ES-I3 (cell line): ENCODE measurements at regions not wholly inside any gene's neighbourhood (a gene's known extent, or its start where the extent isn't known, plus 50 kb on each side); places are given as distances from the start of the nearest gene placed in this dataset.
"Not testable (repeated sequence)": the region's sequence is repeated elsewhere in the genome, so short reads cannot be mapped to it uniquely, and the experiment has no call there.

Source experiments
- H3K36me3 ChIP-seq: 2 replicates; pipeline ENCODE4 v1.6.1; 2013; ENCODE audit warnings: mild to moderate bottlenecking, low read length, control low read depth, moderate library complexity; ENCODE audit not compliant: insufficient read depth
- H3K4me1 ChIP-seq: 2 replicates; pipeline ENCODE4 v1.6.1; 2013; ENCODE audit warnings: mild to moderate bottlenecking, control low read depth, low read length; ENCODE audit not compliant: insufficient read depth
- H3K9ac ChIP-seq: 2 replicates; pipeline ENCODE4 v1.6.1; 2013; ENCODE audit warnings: low read depth, mild to moderate bottlenecking, low read length, moderate library complexity
- H3K9me3 ChIP-seq: 2 replicates; pipeline ENCODE4 v1.6.1; 2013; ENCODE audit warnings: mild to moderate bottlenecking, low read length, moderate library complexity; ENCODE audit not compliant: control insufficient read depth, insufficient read depth

DNA sequence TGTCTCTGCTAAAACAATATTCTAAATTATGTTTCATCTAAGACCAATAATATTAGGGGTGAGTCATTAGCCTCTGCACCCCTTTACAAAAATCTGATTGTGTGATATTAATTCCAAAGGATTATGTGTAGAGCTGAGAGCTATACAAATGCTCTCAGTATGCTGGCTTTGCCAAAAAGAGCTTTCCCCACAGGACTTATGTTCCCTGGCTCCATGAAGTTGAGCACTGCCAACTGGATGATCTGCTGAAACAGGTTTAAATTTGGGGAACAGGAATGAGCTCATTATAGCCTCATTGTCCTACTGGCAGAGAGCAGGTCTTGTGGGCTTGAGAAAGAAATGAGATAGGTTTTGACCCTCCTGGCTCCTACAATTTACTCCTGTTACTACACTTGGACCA, 347.8 kb upstream of the LMCD1 start:
- Histone ChIP-seq H3K4me1 (no peaks in the 10 kb centered on the region), H3K9ac (no peak overlapping the region), H3K9me3 (no peaks in the 10 kb centered on the region), H3K36me3 (no peaks in the 10 kb centered on the region; the same call in 1 of the 2 replicates)

DNA sequence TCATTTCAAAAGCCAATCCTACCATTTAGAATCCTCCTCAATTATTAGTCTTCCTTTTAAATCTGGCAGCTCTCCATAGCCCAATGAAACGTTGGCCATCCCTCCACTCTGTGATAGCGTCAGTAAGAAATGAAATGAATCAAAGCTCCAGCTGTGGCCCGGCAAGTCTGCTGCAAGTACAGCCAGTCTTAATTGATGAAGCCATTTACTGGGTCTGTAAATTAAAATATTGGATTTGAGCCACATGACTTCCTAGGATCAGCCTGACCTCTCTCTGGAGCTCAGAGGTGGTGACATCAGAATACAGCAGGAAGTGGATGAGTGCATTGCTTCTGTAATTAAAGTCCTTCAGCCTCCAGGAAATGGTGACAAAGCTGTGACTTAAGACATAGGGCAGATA, 347.0 kb upstream of the LMCD1 start:
- H3K9me3 ChIP-seq: no peaks in the 10 kb centered on the region
- H3K9ac ChIP-seq: no peak overlapping the region
- H3K4me1 ChIP-seq: no peaks in the 10 kb centered on the region
- no peaks in the 10 kb centered on the region; the same call in 1 of the 2 replicates for H3K36me3 ChIP-seq

DNA sequence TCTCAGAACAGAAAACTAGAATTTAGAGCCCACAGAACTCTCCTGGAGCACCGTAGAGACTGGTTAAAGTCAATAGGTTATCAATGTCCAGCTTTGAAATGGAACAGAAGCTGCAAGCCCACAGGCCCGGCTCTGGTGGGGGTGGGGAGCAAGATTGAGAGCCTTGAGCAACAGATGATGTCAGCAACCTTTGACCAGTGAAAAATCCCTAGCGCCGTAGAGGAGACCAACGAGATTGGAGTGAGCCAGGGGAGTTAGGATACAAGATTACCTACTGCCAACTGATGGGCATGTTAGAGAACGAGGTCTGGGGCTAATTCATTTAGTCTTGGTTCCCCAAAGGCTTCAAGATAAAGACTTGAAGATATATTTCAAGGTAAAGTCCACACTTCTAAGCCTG, 345.5 kb upstream of the LMCD1 start:
- H3K9ac ChIP-seq: no peak overlapping the region
- H3K36me3 ChIP-seq: no peaks in the 10 kb centered on the region; the same call in 1 of the 2 replicates
- H3K9me3 ChIP-seq: no peaks in the 10 kb centered on the region
- H3K4me1 ChIP-seq: no peaks in the 10 kb centered on the region

DNA sequence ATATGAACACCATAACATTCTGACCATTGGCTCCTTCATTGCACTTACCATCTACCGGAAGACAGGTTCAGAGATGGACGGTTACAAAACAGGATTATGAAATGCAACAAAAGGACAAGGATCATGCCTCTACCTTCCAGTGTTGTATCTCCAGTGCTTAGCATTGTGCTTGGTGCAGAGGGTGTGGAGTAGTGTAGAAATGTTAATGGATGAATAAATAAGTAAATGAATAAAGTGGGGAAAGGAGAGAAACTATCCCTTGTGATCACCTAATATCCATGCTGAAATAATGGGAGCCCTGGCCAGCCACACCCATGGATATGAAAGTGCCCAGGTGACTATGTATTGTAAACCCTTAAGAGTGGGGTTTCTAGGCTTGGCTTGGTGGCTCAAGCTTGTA, 344.8 kb upstream of the LMCD1 start:
- Histone ChIP-seq H3K9ac (no peak overlapping the region), H3K36me3 (no peaks in the 10 kb centered on the region; the same call in 1 of the 2 replicates), H3K9me3 (no peaks in the 10 kb centered on the region), H3K4me1 (no peaks in the 10 kb centered on the region)

DNA sequence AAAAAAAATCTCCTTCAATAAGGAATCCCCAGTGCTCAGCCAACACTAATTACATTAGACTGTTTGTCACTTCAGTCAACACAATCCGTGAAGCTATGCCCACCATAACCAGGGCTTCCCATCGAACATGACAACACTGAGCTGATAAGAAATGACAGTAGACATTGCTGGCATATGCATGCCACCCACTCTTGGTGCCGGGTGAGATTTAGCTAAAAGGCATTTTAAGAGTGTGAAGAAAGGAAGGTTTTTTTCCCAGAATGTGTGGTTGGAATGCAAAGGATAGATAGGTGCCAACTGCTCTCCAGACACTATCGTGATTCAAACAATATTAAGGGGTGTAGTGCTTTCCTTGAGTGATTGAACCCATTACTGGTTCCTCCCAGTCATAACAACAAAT, 344.0 kb upstream of the LMCD1 start:
- no peaks in the 10 kb centered on the region for H3K9me3 ChIP-seq
- H3K9ac ChIP-seq: no peak overlapping the region
- H3K4me1 ChIP-seq: no peaks in the 10 kb centered on the region
- no peaks in the 10 kb centered on the region; the same call in 1 of the 2 replicates for H3K36me3 ChIP-seq

DNA sequence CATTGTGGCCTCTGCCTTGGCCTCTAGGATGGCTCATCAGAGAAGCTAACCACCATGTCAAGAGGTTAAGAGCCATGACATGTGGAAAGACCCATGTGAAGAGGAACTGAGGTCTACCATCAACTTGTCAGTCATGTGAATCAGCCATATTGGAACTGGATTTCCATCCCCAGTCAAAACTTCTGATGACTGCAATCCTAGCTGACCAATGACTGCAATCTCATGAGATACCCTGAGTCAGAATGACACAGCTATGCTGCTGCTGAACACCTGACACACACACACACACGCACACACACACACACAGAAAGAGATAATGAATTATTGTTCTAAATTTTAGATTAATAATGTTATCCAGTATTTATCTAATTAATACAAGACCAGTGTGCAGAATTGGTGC, 337.5 kb upstream of the LMCD1 start:
- H3K9ac ChIP-seq: no peak overlapping the region
- no peaks in the 10 kb centered on the region for H3K9me3 ChIP-seq
- H3K36me3 ChIP-seq: no peaks in the 10 kb centered on the region
- no peaks in the 10 kb centered on the region for H3K4me1 ChIP-seq

DNA sequence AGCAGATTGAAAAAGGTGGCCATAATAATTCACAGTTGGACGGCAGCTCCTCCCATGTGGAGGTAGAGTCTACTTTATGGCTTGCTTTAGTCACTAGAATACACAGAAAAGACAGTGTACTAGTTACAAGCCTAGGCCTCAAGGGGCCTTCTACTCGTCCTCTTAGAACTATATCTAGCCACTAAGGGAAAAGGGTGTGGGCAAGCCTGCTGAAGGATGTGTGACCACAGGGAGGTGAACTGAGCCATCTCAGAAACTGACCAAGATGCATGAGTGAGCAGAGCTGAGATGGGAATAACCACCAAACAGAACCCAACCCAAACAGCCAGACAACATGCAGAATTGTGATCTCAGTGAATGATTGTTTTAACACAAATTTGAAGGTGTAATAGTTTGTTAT, 335.6 kb upstream of the LMCD1 start:
- Histone ChIP-seq H3K9ac (no peak overlapping the region), H3K4me1 (no peaks in the 10 kb centered on the region), H3K36me3 (no peaks in the 10 kb centered on the region), H3K9me3 (no peaks in the 10 kb centered on the region)

DNA sequence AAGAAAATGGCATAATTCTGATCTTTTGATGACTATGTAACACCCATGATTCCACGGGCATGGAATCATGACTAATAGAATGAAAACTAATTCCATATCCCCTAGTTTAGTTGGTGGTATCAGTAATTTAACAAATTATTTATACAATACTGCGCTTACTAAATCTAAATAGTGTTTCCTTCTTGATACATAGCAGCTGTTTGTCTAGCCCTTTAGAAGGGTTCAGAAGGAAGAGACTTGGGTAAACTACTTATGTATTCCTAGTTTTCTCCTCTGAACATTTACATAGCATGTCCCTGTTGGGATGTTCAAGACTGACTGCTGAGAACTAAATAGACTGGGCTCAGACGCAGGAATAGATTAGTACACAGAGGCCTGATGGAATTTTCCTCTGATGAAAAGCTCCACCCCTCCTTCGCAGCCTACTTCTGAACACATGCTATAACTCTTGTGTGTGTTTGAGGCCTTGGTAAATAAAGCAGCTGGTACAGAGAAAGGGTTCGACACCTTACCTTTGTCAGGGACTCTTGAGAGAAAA, 330.6 kb upstream of the LMCD1 start:
- H3K36me3 ChIP-seq: no peaks in the 10 kb centered on the region
- peaks cover 2% of the 10 kb centered on the region; the same call in 1 of the 2 replicates for H3K4me1 ChIP-seq
- no peaks in the 10 kb centered on the region for H3K9me3 ChIP-seq
- no peak overlapping the region for H3K9ac ChIP-seq

DNA sequence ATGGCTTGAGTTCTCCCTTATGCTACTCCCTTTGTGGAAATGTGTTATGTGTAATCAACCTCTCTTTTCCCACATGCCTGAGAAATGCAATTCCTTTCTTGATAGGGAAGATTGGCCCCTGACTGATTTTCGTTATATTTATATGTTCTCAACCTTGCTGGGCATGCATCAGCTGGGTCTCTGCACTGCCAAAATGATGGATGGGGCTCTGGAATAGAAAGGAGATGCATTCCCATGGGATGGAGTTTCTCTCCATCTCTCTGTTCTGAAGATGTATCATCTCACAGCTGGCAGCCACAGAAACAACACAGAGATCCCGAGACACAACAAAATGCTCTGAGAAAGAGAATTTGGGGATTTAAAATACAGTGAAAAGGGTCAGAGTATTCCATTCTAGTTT, 327.7 kb upstream of the LMCD1 start:
- H3K9me3 ChIP-seq: no peaks in the 10 kb centered on the region
- H3K4me1 ChIP-seq: peaks cover 10% of the 10 kb centered on the region
- no peak overlapping the region for H3K9ac ChIP-seq
- H3K36me3 ChIP-seq: no peaks in the 10 kb centered on the region

DNA sequence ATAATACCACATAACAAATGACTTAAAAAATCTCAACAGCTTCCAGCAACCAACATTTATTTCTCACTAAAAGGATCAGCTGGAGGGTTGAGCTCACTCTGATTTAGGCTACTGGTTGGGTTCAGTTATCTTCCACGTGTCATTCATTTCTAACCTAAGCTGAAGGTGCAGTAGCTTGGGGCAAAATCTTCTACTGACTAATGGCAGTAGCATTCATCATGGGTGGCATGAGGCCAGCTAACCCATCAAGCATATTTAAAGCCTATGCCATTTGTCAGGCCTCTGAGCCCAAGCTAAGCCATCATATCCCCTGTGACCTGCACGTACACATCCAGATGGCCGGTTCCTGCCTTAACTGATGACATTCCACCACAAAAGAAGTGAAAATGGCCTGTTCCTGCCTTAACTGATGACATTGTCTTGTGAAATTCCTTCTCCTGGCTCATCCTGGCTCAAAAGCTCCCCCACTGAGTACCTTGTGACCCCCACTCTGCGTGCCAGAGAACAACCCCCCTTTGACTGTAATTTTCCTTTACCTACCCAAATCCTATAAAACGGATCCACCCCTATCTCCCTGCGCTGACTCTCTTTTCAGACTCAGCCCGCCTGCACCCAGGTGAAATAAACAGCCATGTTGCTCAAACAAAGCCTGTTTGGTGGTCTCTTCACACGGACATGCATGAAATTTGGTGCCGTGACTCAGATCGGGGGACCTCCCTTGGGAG, 324.7 kb upstream of the LMCD1 start:
- H3K4me1 ChIP-seq: peaks cover 10% of the 10 kb centered on the region
- peak overlapping the region; percentile 18 for H3K9ac ChIP-seq
- H3K9me3 ChIP-seq, H3K36me3 ChIP-seq: not testable (repeated sequence)

DNA sequence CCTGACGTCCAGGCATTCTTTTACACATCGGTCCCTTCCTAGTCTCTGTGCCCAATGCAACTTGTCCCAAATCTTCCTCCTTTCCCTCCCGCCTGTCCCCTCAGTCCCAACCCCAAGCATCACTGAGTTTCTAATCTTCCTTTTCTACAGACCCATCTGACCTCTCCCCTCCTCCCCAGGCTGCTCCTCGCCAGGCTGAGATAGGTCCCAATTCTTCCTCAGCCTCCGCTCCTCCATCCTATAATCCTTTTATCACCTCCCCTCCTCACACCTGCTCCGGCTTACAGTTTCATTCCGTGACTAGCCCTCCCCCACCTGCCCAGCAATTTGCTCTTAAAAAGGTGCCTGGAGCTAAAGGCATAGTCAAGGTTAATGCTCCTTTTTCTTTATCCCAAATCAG, 323.1 kb upstream of the LMCD1 start:
- not testable (repeated sequence) for H3K9me3 ChIP-seq, H3K9ac ChIP-seq, H3K36me3 ChIP-seq
- peaks cover 16% of the 10 kb centered on the region for H3K4me1 ChIP-seq

DNA sequence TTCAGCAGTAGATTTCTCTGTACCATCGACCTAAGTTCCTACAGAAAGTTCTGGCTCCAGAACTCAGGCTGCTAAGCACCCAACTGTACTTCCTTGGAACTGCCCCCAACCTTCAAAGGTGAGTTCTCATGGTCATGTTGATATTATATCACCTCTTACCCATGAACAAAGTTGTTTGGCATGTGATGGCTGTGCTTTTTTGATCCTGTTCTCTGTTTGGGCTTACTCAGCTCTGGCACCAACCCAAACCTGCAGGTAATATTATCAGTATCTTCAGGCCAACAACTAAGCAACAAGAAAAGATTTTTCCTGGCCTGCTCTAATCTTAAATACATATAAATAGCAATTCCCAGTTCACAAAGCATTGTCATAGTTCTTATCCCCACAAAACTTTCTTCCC, 318.7 kb upstream of the LMCD1 start:
- H3K36me3 ChIP-seq: no peaks in the 10 kb centered on the region
- peaks cover 20% of the 10 kb centered on the region; the same call in 1 of the 2 replicates for H3K4me1 ChIP-seq
- H3K9me3 ChIP-seq: no peaks in the 10 kb centered on the region
- H3K9ac ChIP-seq: no peak overlapping the region

DNA sequence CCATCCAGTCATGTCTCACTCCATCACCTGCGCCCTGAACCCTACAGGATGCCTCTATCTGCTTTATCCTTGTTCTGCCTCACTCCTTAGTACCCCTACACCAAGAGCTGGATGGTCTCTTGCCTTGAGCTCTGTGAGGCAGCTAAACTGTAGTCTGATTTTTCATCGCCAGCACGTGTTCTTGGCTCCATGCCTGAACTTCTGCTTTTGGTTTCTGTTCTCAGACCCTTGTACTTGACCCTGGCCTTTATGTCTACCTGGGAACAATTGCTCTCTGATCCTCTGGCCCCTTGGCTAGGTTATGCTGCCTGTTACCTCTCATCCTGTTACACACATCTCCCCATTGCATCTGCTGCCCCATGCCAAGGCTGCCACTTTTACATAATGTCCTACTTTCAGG, 318.0 kb upstream of the LMCD1 start:
- Histone ChIP-seq H3K36me3 (no peaks in the 10 kb centered on the region), H3K9me3 (no peaks in the 10 kb centered on the region)

DNA sequence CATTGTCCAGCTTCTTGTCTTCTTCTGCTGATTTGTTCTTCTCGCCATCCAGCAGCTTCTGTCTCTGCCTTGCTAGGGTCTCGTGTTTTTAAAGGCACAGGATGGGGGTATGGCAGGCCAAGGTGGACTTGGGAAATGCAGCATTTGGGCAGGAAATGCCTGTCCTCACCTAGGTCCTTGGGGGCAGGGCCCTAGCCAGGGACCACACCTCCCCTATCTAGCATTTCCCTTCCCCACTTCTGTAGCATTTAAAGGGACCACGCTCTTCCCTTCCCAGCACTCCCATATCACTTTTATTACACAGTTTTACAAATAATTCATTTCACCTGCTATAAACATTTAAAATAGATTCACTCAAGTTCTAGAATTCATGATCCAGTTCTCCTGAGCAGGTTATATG, 315.4 kb upstream of the LMCD1 start:
- no peak overlapping the region for H3K9ac ChIP-seq
- no peaks in the 10 kb centered on the region for H3K9me3 ChIP-seq
- no peaks in the 10 kb centered on the region for H3K36me3 ChIP-seq
- H3K4me1 ChIP-seq: peaks cover 20% of the 10 kb centered on the region; the same call in 1 of the 2 replicates

More for the DNA sequence above, 318.0 kb upstream of the LMCD1 start:
- H3K4me1 ChIP-seq: peaks cover 20% of the 10 kb centered on the region; the same call in 1 of the 2 replicates
- no peak overlapping the region for H3K9ac ChIP-seq

DNA sequence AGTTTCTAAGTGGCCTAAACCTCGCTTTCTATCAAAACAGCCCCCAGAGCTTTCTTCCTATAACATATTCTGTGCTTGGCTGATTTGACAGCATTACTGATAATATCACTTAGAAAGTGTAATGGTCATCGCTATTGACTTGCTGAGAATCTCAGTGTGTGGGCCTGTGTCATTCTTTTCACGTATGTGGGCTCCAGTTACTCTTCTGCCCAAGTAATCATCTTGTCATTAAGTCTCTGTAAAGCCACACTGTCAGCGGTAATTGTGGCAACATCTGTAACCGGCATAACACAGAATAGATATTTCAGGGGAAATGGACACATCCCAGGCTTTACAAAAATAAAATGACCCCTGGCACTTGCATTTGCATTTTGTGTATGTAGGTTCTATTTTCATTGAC, 313.6 kb upstream of the LMCD1 start:
- Histone ChIP-seq H3K9ac (no peak overlapping the region), H3K4me1 (peaks cover 14% of the 10 kb centered on the region; the same call in 1 of the 2 replicates), H3K9me3 (no peaks in the 10 kb centered on the region), H3K36me3 (no peaks in the 10 kb centered on the region)
